ENCODE measurements at regions not wholly inside any gene's neighbourhood (a gene's known extent, or its start where the extent isn't known, plus 50 kb on each side); places are given as distances from the start of the nearest gene placed in this dataset.

GRCh38 chr14:51568366-51568765, 83.3 kb upstream of the FRMD6 start:
- no peaks in the 10 kb centered on the region for H3K9me3 ChIP-seq
- no peak for ATAC-seq
- H3K27ac ChIP-seq, result no peak overlapping the region
- no peaks in the 10 kb centered on the region for H3K36me3 ChIP-seq
- no peak overlapping the region for H3K4me3 ChIP-seq
- 68 to 99% (median 95%) methylated on average over 2 of the region's 2 CpGs for WGBS, 4 donors
- TF ChIP-seq CTCF (IDR thresholded peaks at IDR 0.05), result no peak
- H3K27me3 ChIP-seq, result no peaks in the 10 kb centered on the region
- no peaks in the 10 kb centered on the region for H3K4me1 ChIP-seq
- intact Hi-C loops (cut with DNase I), result no loop called here
- DNase-seq, result no peak

GRCh38 chr14:51573607-51574006, 78.1 kb upstream of the FRMD6 start:
- no peak for DNase-seq
- Histone ChIP-seq H3K27ac (no peak overlapping the region), H3K27me3 (no peaks in the 10 kb centered on the region), H3K4me3 (no peak overlapping the region), H3K36me3 (no peaks in the 10 kb centered on the region), H3K4me1 (no peaks in the 10 kb centered on the region), H3K9me3 (no peaks in the 10 kb centered on the region)
- intact Hi-C loops (cut with DNase I), result no loop called here
- 86 to 88% (median 87%) methylated on average over 6 of the region's 6 CpGs for WGBS, 4 donors
- no peak for ATAC-seq
- TF ChIP-seq CTCF (IDR thresholded peaks at IDR 0.05) (no peak), POLR2A (IDR thresholded peaks at IDR 0.05) (no peak)

GRCh38 chr14:51574009-51574408, 77.7 kb upstream of the FRMD6 start:
- no peaks in the 10 kb centered on the region for H3K36me3 ChIP-seq
- ATAC-seq, result no peak
- no peak for DNase-seq
- H3K4me1 ChIP-seq, result no peaks in the 10 kb centered on the region
- intact Hi-C loops (cut with DNase I), result no loop called here
- TF ChIP-seq CTCF (IDR thresholded peaks at IDR 0.05) (no peak), POLR2A (IDR thresholded peaks at IDR 0.05) (no peak)
- no peak overlapping the region for H3K4me3 ChIP-seq
- no peaks in the 10 kb centered on the region for H3K9me3 ChIP-seq
- H3K27me3 ChIP-seq, result no peaks in the 10 kb centered on the region
- no peak overlapping the region for H3K27ac ChIP-seq

- Histone ChIP-seq H3K9me3 (no peaks in the 10 kb centered on the region), H3K4me3 (no peak overlapping the region), H3K27me3 (no peaks in the 10 kb centered on the region), H3K36me3 (no peaks in the 10 kb centered on the region), H3K27ac (peak overlapping the region in 3 of 12 donors; percentile 28 to 34 (median 29)), H3K4me1 (no peaks in the 10 kb centered on the region)
- peak in 1 of 4 donors; percentile 60 for ATAC-seq
- TF ChIP-seq POLR2A (IDR thresholded peaks at IDR 0.05), result no peak
- TF ChIP-seq CTCF (IDR thresholded peaks at IDR 0.05), result no peak
- peak in 2 of 5 donors; percentile 16 to 36 for DNase-seq
- 77 to 82% (median 79%) methylated on average over 11 of the region's 11 CpGs for WGBS, 4 donors
- intact Hi-C loops (cut with DNase I), result no loop called here
Measured at GRCh38 chr14:51575349-51576116, 76.2 kb upstream of the FRMD6 start.

Data from heart left ventricle (tissue), 16 donors.